Neural cell (in vitro differentiated cells): ENCODE measurements at regions not wholly inside any gene's neighbourhood (a gene's known extent, or its start where the extent isn't known, plus 50 kb on each side); places are given as distances from the start of the nearest gene placed in this dataset.

Experiments
- H2AFZ ChIP-seq: fragments of 200-600, 300-800 bp; sonication (generic), shearing (Covaris generic); 2 replicates; pipeline ENCODE4 v1.6.0; 2014; ENCODE audit warnings: low read depth, mild to moderate bottlenecking, antibody characterized with exemption, low read length, moderate library complexity
- H3F3A ChIP-seq: fragments of 200-600 bp; shearing (Covaris generic); 2 replicates; pipeline ENCODE4 v1.6.1; 2016; ENCODE audit warnings: mild to moderate bottlenecking, moderate library complexity, mixed read lengths, antibody characterized with exemption, low read length; ENCODE audit not compliant: insufficient read depth, poor library complexity, severe bottlenecking
- H3K27ac ChIP-seq: fragments of 200-600, 300-800 bp; sonication (generic), shearing (Covaris generic); 2 replicates; pipeline ENCODE4 v1.5.1; 2014; ENCODE audit warnings: mild to moderate bottlenecking, low read length, moderate library complexity
- H3K27me3 ChIP-seq: fragments of 300-800, 200-600 bp; sonication (generic), shearing (Covaris generic); 2 replicates; pipeline ENCODE4 v1.6.0; 2014; ENCODE audit warnings: mild to moderate bottlenecking, low read depth, low read length, moderate library complexity; ENCODE audit not compliant: insufficient read depth
- H3K36me3 ChIP-seq: fragments of 300-800, 200-600 bp; sonication (generic), shearing (Covaris generic); 2 replicates; pipeline ENCODE4 v1.5.1; 2014; ENCODE audit warnings: mild to moderate bottlenecking, antibody characterized with exemption, low read length, moderate library complexity; ENCODE audit not compliant: insufficient read depth
- H3K4me2 ChIP-seq: fragments of 300-800, 200-600 bp; sonication (generic), shearing (Covaris generic); 2 replicates; pipeline ENCODE4 v1.6.0; 2014; ENCODE audit warnings: mild to moderate bottlenecking, low read length
- H3K4me3 ChIP-seq: fragments of 300-800, 200-600 bp; sonication (generic), shearing (Covaris generic); 2 replicates; pipeline ENCODE4 v1.5.1; 2014; ENCODE audit warnings: mild to moderate bottlenecking, low read length, moderate library complexity
- H3K79me2 ChIP-seq: fragments of 200-600 bp; shearing (Covaris generic); replicated peaks from 2 replicates; pipeline ENCODE4 v1.6.0; 2014; ENCODE audit warnings: mild to moderate bottlenecking, low read length, moderate library complexity; ENCODE audit not compliant: insufficient read depth
- H3K9ac ChIP-seq: fragments of 300-800, 200-600 bp; sonication (generic), shearing (Covaris generic); 2 replicates; pipeline ENCODE4 v1.6.1; 2016; ENCODE audit warnings: mild to moderate bottlenecking, low read length, mixed read lengths
- H3K9me2 ChIP-seq: fragments of 200-600 bp; shearing (Covaris generic); 2 replicates; pipeline ENCODE4 v1.6.1; 2016; ENCODE audit warnings: mild to moderate bottlenecking, low read length, mixed read lengths; ENCODE audit not compliant: insufficient read depth
- H3K9me3 ChIP-seq: fragments of 200-600, 300-800 bp; sonication (generic), shearing (Covaris generic); 2 replicates; pipeline ENCODE4 v1.6.1; 2016; ENCODE audit warnings: mild to moderate bottlenecking, mixed run types, low read length, moderate library complexity, mixed read lengths
- H4K20me1 ChIP-seq: fragments of 200-600 bp; shearing (Covaris generic); 2 replicates; pipeline ENCODE4 v1.6.1; 2016; ENCODE audit warnings: mild to moderate bottlenecking, mixed run types; ENCODE audit not compliant: insufficient read depth
- CTCF ChIP-seq: fragments of 450-650 bp; IDR thresholded peaks from 2 replicates; pipeline ENCODE4 v1.5.1; 2014; ENCODE audit warnings: antibody characterized with exemption, mild to moderate bottlenecking, moderate library complexity; ENCODE audit not compliant: poor library complexity, severe bottlenecking
- EP300 ChIP-seq: fragments of 450-650 bp; conservative IDR thresholded peaks from 2 replicates; pipeline ENCODE4 v1.6.1; 2014; ENCODE audit warnings: antibody characterized with exemption, mild to moderate bottlenecking, moderate library complexity; ENCODE audit not compliant: poor library complexity, severe bottlenecking
- EZH2 ChIP-seq: fragments of 200-600, 300-800 bp; shearing (Covaris generic), sonication (generic); IDR thresholded peaks from 2 replicates; pipeline ENCODE4 v1.6.1; 2014; ENCODE audit warnings: antibody characterized with exemption, low read length, borderline replicate concordance, mild to moderate bottlenecking; ENCODE audit not compliant: insufficient read depth, poor library complexity, severe bottlenecking
- MXI1 ChIP-seq: fragments of 450-650 bp; conservative IDR thresholded peaks from 2 replicates; pipeline ENCODE4 v1.6.1; 2014; ENCODE audit warnings: antibody characterized with exemption, mild to moderate bottlenecking; ENCODE audit not compliant: poor library complexity, severe bottlenecking
- POLR2AphosphoS5 ChIP-seq: IDR thresholded peaks from 2 replicates; pipeline ENCODE4 v1.6.1; 2012
- RAD21 ChIP-seq: fragments of 450-650 bp; conservative IDR thresholded peaks from 2 replicates; pipeline ENCODE4 v1.6.1; 2014; ENCODE audit warnings: antibody characterized with exemption, mild to moderate bottlenecking, moderate library complexity
- SMC3 ChIP-seq: fragments of 450-650 bp; conservative IDR thresholded peaks from 2 replicates; pipeline ENCODE4 v1.6.1; 2014; ENCODE audit warnings: antibody characterized with exemption, mild to moderate bottlenecking, moderate library complexity; ENCODE audit not compliant: poor library complexity
- TAF1 ChIP-seq: IDR thresholded peaks from 2 replicates; pipeline ENCODE4 v1.6.1; 2012; ENCODE audit warnings: low read depth
- TF ChIP-seq, protein P1 (sequence below): IDR thresholded peaks from 2 replicates; pipeline ENCODE4 v1.6.1; 2012; ENCODE audit warnings: borderline replicate concordance

DNA sequence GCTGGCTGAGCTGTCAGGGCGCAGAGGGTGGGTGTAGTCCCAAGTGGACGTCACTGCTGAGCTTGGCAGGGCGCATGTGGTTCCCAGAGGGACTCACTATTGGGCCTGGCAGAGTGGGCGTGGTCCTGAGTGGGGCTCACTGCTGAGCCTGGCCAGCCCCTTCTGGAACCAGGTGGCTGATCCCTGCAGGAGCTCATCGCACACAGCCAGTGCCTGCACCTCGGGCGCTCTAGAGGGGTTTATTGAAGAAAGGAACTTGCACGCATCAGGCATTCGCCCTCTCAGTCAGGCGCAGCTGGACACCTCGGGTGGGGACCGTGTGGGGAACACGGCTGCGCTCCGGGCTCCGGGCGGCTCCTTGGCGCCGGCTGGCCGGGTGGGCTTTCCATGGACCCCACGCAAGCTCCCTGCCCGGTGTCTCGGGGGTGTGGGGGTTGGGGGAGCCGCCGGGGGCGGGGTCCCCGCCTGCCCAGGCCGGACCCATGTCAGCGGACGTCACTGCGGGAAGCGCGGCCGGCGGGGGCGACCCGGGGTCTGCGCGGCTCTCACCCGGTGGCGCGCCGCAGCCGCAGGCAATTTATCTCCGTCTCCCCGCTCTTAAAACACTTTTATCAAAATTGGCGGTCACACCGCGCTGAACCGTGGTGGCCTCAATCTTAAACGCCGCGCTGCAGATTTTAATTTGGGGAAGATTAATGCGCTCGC is 65.4 kb upstream of the NKX1-1 start:
- no peaks in the 10 kb centered on the region for H3K79me2 ChIP-seq
- H3F3A ChIP-seq: no peaks in the 10 kb centered on the region
- H3K9me3 ChIP-seq: peaks cover 4% of the 10 kb centered on the region
- H3K4me3 ChIP-seq: no peak overlapping the region
- no peak overlapping the region for H3K27ac ChIP-seq
- H3K4me2 ChIP-seq: no peak overlapping the region
- H3K9me2 ChIP-seq: no peaks in the 10 kb centered on the region
- no peak overlapping the region for H2AFZ ChIP-seq
- TF ChIP-seq EP300: no peak
- no peak for TF ChIP-seq CTCF
- no peak for TF ChIP-seq MXI1
- no peak for TF ChIP-seq POLR2AphosphoS5
- TF ChIP-seq EZH2: no peak
- no peak for TF ChIP-seq TAF1
- no peak for TF ChIP-seq RAD21
- TF ChIP-seq, protein P1, sequence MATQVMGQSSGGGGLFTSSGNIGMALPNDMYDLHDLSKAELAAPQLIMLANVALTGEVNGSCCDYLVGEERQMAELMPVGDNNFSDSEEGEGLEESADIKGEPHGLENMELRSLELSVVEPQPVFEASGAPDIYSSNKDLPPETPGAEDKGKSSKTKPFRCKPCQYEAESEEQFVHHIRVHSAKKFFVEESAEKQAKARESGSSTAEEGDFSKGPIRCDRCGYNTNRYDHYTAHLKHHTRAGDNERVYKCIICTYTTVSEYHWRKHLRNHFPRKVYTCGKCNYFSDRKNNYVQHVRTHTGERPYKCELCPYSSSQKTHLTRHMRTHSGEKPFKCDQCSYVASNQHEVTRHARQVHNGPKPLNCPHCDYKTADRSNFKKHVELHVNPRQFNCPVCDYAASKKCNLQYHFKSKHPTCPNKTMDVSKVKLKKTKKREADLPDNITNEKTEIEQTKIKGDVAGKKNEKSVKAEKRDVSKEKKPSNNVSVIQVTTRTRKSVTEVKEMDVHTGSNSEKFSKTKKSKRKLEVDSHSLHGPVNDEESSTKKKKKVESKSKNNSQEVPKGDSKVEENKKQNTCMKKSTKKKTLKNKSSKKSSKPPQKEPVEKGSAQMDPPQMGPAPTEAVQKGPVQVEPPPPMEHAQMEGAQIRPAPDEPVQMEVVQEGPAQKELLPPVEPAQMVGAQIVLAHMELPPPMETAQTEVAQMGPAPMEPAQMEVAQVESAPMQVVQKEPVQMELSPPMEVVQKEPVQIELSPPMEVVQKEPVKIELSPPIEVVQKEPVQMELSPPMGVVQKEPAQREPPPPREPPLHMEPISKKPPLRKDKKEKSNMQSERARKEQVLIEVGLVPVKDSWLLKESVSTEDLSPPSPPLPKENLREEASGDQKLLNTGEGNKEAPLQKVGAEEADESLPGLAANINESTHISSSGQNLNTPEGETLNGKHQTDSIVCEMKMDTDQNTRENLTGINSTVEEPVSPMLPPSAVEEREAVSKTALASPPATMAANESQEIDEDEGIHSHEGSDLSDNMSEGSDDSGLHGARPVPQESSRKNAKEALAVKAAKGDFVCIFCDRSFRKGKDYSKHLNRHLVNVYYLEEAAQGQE: no peak
- TF ChIP-seq SMC3: no peak
- H3K27me3 ChIP-seq: no peaks in the 10 kb centered on the region
- H4K20me1 ChIP-seq: no peaks in the 10 kb centered on the region
- no peaks in the 10 kb centered on the region for H3K36me3 ChIP-seq
- no peak overlapping the region for H3K9ac ChIP-seq

- H3K27ac ChIP-seq: no peak overlapping the region
- no peak overlapping the region for H2AFZ ChIP-seq
- no peak overlapping the region for H3K9ac ChIP-seq
- H3K36me3 ChIP-seq: no peaks in the 10 kb centered on the region
- TF ChIP-seq POLR2AphosphoS5 (no peak), EZH2 (no peak), MXI1 (no peak), TAF1 (no peak), RAD21 (no peak), EP300 (no peak)
- no peaks in the 10 kb centered on the region for H3K27me3 ChIP-seq
- no peaks in the 10 kb centered on the region for H3K9me2 ChIP-seq
- H3K4me2 ChIP-seq: no peak overlapping the region
- H4K20me1 ChIP-seq: no peaks in the 10 kb centered on the region
- H3F3A ChIP-seq: no peaks in the 10 kb centered on the region
- no peak overlapping the region for H3K4me3 ChIP-seq
- peaks cover 4% of the 10 kb centered on the region for H3K9me3 ChIP-seq
- no peaks in the 10 kb centered on the region for H3K79me2 ChIP-seq
Measured at GRCh38 chr4:1470816-1471442, 64.7 kb upstream of the NKX1-1 start.
